ENCODE measurements at regions not wholly inside any gene's neighbourhood (a gene's known extent, or its start where the extent isn't known, plus 50 kb on each side); places are given as distances from the start of the nearest gene placed in this dataset.
"Not testable (repeated sequence)": the region's sequence is repeated elsewhere in the genome, so short reads cannot be mapped to it uniquely, and the experiment has no call there.

GRCh38 chr20:12821249-12821648 lies 187.5 kb upstream of the SPTLC3 start:
- no peak for DNase-seq (ENCODE audit: low read depth)

GRCh38 chr20:12823734-12824133 lies 185.0 kb upstream of the SPTLC3 start:
- DNase-seq (ENCODE audit: low read depth): no peak

- no peak for DNase-seq (ENCODE audit: low read depth)
Observed at GRCh38 chr20:12824328-12825225, 184.2 kb upstream of the SPTLC3 start.

GRCh38 chr20:12825226-12825595 lies 183.6 kb upstream of the SPTLC3 start:
- no peak for DNase-seq (ENCODE audit: low read depth)

GRCh38 chr20:12827816-12828385 lies 180.9 kb upstream of the SPTLC3 start:
- DNase-seq (ENCODE audit: low read depth): no peak

- DNase-seq (ENCODE audit: low read depth): no peak
Observed at GRCh38 chr20:12829170-12829569, 179.6 kb upstream of the SPTLC3 start.

- no peak for DNase-seq (ENCODE audit: low read depth)
Observed at GRCh38 chr20:12833861-12834260, 174.9 kb upstream of the SPTLC3 start.

- no peak for DNase-seq (ENCODE audit: low read depth)
Observed at GRCh38 chr20:12835999-12836398, 172.8 kb upstream of the SPTLC3 start.

- DNase-seq (ENCODE audit: low read depth): no peak
Observed at GRCh38 chr20:12837646-12838045, 171.1 kb upstream of the SPTLC3 start.

GRCh38 chr20:12838261-12838866 lies 170.4 kb upstream of the SPTLC3 start:
- DNase-seq (ENCODE audit: low read depth): no peak

GRCh38 chr20:12847872-12848271 lies 160.9 kb upstream of the SPTLC3 start:
- no peak for DNase-seq (ENCODE audit: low read depth)

GRCh38 chr20:12849225-12849910 lies 159.4 kb upstream of the SPTLC3 start:
- no peak for DNase-seq (ENCODE audit: low read depth)

- DNase-seq (ENCODE audit: low read depth): not testable (repeated sequence)
Observed at GRCh38 chr20:12857643-12858042, 151.1 kb upstream of the SPTLC3 start.

GRCh38 chr20:12860619-12861247 lies 148.0 kb upstream of the SPTLC3 start:
- DNase-seq (ENCODE audit: low read depth): no peak

- no peak for DNase-seq (ENCODE audit: low read depth)
Observed at GRCh38 chr20:12869669-12870068, 139.1 kb upstream of the SPTLC3 start.

- DNase-seq (ENCODE audit: low read depth): no peak
Observed at GRCh38 chr20:12870588-12870987, 138.2 kb upstream of the SPTLC3 start.

GRCh38 chr20:12874933-12875332 lies 133.8 kb upstream of the SPTLC3 start:
- DNase-seq (ENCODE audit: low read depth): no peak

GRCh38 chr20:12875510-12875909 lies 133.3 kb upstream of the SPTLC3 start:
- no peak for DNase-seq (ENCODE audit: low read depth)

- DNase-seq (ENCODE audit: low read depth): no peak
Observed at GRCh38 chr20:12882832-12883506, 125.8 kb upstream of the SPTLC3 start.

- no peak for DNase-seq (ENCODE audit: low read depth)
Observed at GRCh38 chr20:12883507-12883885, 125.3 kb upstream of the SPTLC3 start.

GRCh38 chr20:12886618-12887363 lies 122.0 kb upstream of the SPTLC3 start:
- no peak for DNase-seq (ENCODE audit: low read depth)
